Endothelial cell of umbilical vein (primary cell): ENCODE measurements at regions not wholly inside any gene's neighbourhood (a gene's known extent, or its start where the extent isn't known, plus 50 kb on each side); places are given as distances from the start of the nearest gene placed in this dataset.

ENCODE experiments used
- BruUV-seq: library from RNA; stranded (reverse); fragments of 400-500 nt; replicated peaks from 2 replicates; lab custom pipeline; 2021; lab: Mats Ljungman, UMichigan
- CTCF ChIA-PET: fragments of 300-600, 350-600 bp; sonication (Branson Sonifier 250); formaldehyde crosslinking; loops from one replicate; lab custom pipeline; 2021; ENCODE audit warnings: antibody characterized with exemption, inconsistent platforms; lab: Charles Lee
- POLR2A ChIA-PET: fragments of 300-600, 350-600 bp; sonication (Branson Sonifier 250); formaldehyde crosslinking; loops from one replicate; lab custom pipeline; 2021; ENCODE audit warnings: antibody characterized with exemption, inconsistent platforms; lab: Charles Lee
- DNase-seq: peaks from one replicate; pipeline ENCODE4 v3.0.0-alpha.2; 2011; ENCODE audit warnings: low read depth, low spot score
- FAIRE-seq: peaks from 2 replicates; lab custom pipeline; 2011; peaks lifted over from hg19 to GRCh38; lab: Jason Lieb, UNC
- H2AFZ ChIP-seq: 2 replicates; pipeline ENCODE4 v1.6.0; 2012; ENCODE audit warnings: low read depth, low read length, control low read depth, inconsistent platforms
- H3K27ac ChIP-seq: 2 replicates; pipeline ENCODE4 v1.5.1; 2011; ENCODE audit warnings: low read depth, mild to moderate bottlenecking, control low read depth, low read length, moderate library complexity; ENCODE audit not compliant: insufficient read depth
- H3K27me3 ChIP-seq, 2 experiments: 2 replicates each; pipeline versions ENCODE4 v1.6.0 to v1.6.1; 2011; ENCODE audit warnings: low read length in 2 of 2, mixed read lengths in 1 of 2; ENCODE audit not compliant: control insufficient read depth in 2 of 2, insufficient read depth in 2 of 2
- H3K36me3 ChIP-seq, 2 experiments: 2 replicates in 1 of 2; 3 replicates in 1 of 2; pipeline ENCODE4 v1.5.1; 2011; ENCODE audit warnings: low read length in 2 of 2, mild to moderate bottlenecking in 1 of 2, moderate library complexity in 1 of 2; ENCODE audit not compliant: control insufficient read depth in 2 of 2, insufficient read depth in 2 of 2; ENCODE audit errors: extremely low read depth in 1 of 2
- H3K4me1 ChIP-seq: 3 replicates; pipeline ENCODE4 v1.5.1; 2011; ENCODE audit warnings: mild to moderate bottlenecking, low read length; ENCODE audit not compliant: control insufficient read depth, insufficient read depth; ENCODE audit errors: extremely low read depth
- H3K4me2 ChIP-seq: 2 replicates; pipeline ENCODE4 v1.6.1; 2011; ENCODE audit warnings: low read length, control low read depth, mixed read lengths; ENCODE audit not compliant: insufficient read depth
- H3K4me3 ChIP-seq, 3 experiments: fragments of 200-600 bp in 1 of 3; sonication (generic), shearing (Covaris generic) in 1 of 3; replicated peaks in 1 of 3; 2 replicates each; pipeline ENCODE4 v1.5.1; 2011 to 2016; ENCODE audit warnings: control low read depth in 3 of 3, low read length in 3 of 3, mild to moderate bottlenecking in 2 of 3, inconsistent platforms in 1 of 3, low read depth in 1 of 3, moderate library complexity in 1 of 3; ENCODE audit not compliant: insufficient read depth in 1 of 3
- H3K79me2 ChIP-seq: 2 replicates; pipeline ENCODE4 v1.6.0; 2012; ENCODE audit warnings: low read length, inconsistent platforms; ENCODE audit not compliant: control insufficient read depth, insufficient read depth
- H3K9ac ChIP-seq: replicated peaks from 2 replicates; pipeline ENCODE3; 2011; ENCODE audit warnings: low read length, control low read depth; ENCODE audit not compliant: insufficient read depth; ENCODE audit errors: extremely low read depth
- H3K9me1 ChIP-seq: replicated peaks from 3 replicates; pipeline ENCODE4 v1.6.0; 2011; ENCODE audit warnings: mild to moderate bottlenecking, low read length; ENCODE audit not compliant: control insufficient read depth, insufficient read depth; ENCODE audit errors: extremely low read depth
- H3K9me3 ChIP-seq: replicated peaks from 2 replicates; pipeline ENCODE4 v1.5.1; 2012; ENCODE audit warnings: low read length, inconsistent platforms; ENCODE audit not compliant: control insufficient read depth, insufficient read depth
- H4K20me1 ChIP-seq: replicated peaks from 2 replicates; pipeline ENCODE3; 2011; ENCODE audit warnings: mild to moderate bottlenecking, low read length; ENCODE audit not compliant: control insufficient read depth, insufficient read depth; ENCODE audit errors: extremely low read depth
- EZH2 ChIP-seq: IDR thresholded peaks from 2 replicates; pipeline ENCODE4 v1.6.1; 2012; ENCODE audit warnings: borderline replicate concordance, low read depth, mild to moderate bottlenecking, moderate library complexity, low read length, inconsistent platforms; ENCODE audit not compliant: severe bottlenecking
- FOS ChIP-seq: IDR thresholded peaks from 2 replicates; pipeline ENCODE4 v1.6.1; 2011; ENCODE audit warnings: mild to moderate bottlenecking, low read length, moderate library complexity, borderline replicate concordance; ENCODE audit not compliant: insufficient read depth
- GATA2 ChIP-seq: IDR thresholded peaks from 2 replicates; pipeline ENCODE4 v1.7.0; 2011; ENCODE audit warnings: low read depth, mild to moderate bottlenecking, moderate library complexity, mixed read lengths, low read length; ENCODE audit not compliant: insufficient read length, insufficient read depth
- JUN ChIP-seq: IDR thresholded peaks from 2 replicates; pipeline ENCODE4 v1.6.1; 2011; ENCODE audit warnings: borderline replicate concordance, low read depth; ENCODE audit not compliant: insufficient read length, insufficient read depth
- MYC ChIP-seq: IDR thresholded peaks from one replicate; pipeline ENCODE4 v1.6.1; 2011; ENCODE audit warnings: mild to moderate bottlenecking, low read depth, low read length
- POLR2A ChIP-seq: IDR thresholded peaks from 2 replicates; pipeline ENCODE4 v1.6.1; 2012; ENCODE audit warnings: low read depth, mild to moderate bottlenecking, control low read depth, low read length
- POLR2AphosphoS5 ChIP-seq: IDR thresholded peaks from 2 replicates; pipeline ENCODE4 v1.6.1; 2012; ENCODE audit warnings: low read depth, mild to moderate bottlenecking, control low read depth, low read length, moderate library complexity; ENCODE audit not compliant: insufficient read depth
- dilution Hi-C: fragments of 300-500 bp; cut with MboI; formaldehyde crosslinking; loops from one replicate; pipeline ENCODE4 v1.15.0; 2019; ENCODE audit warnings: low sequenced_read_pairs; ENCODE audit not compliant: extremely low pct_ligation_motif_present
- intact Hi-C: fragments of 100-400 bp; cut with micrococcal nuclease; formaldehyde crosslinking; loops from one replicate; pipeline ENCODE4 v1.10.0; 2022
- TF ChIP-seq, protein P1 (sequence below): IDR thresholded peaks from 2 replicates; pipeline ENCODE4 v1.6.1; 2011; ENCODE audit not compliant: insufficient read depth, insufficient read length

DNA sequence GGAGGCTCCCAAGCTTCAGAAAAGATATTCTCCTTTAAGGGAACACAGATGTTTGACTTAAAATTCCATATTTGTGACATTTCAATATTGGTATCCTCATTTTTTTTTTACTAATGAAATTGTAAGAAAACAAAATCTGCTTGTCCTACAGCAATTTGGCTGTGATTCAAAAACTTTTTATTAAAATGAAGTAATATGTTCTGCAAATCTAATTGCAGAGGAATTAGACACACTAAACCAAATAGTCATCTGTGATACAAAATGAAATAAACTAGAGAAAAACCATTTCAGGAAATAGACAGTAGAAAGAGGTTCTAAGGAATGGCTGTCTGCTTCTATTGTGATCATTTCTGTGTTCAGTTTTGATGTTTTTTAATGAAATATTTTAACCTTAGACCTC is 50.1 kb upstream of the HIF1A start:
- no TSS peak for BruUV-seq
- dilution Hi-C loops (no loop called here), intact Hi-C loops (no loop called here)
- Histone ChIP-seq H4K20me1 (no peaks in the 10 kb centered on the region), H3K36me3 (no peaks in the 10 kb centered on the region), H3K79me2 (no peaks in the 10 kb centered on the region), H3K9me3 (no peaks in the 10 kb centered on the region), H3K4me1 (no peaks in the 10 kb centered on the region), H2AFZ (no peak overlapping the region), H3K4me3 (no peak overlapping the region), H3K27me3 (no peaks in the 10 kb centered on the region), H3K27ac (no peak overlapping the region), H3K9me1 (no peaks in the 10 kb centered on the region), H3K9ac (no peak overlapping the region), H3K4me2 (no peak overlapping the region)
- ChIA-PET CTCF (no interaction called here), POLR2A (no interaction called here)
- TF ChIP-seq EZH2, result no peak
- no peak for TF ChIP-seq FOS
- TF ChIP-seq JUN, result no peak
- TF ChIP-seq, protein P1, sequence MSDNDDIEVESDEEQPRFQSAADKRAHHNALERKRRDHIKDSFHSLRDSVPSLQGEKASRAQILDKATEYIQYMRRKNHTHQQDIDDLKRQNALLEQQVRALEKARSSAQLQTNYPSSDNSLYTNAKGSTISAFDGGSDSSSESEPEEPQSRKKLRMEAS, result no peak
- TF ChIP-seq GATA2, result no peak
- no peak for TF ChIP-seq MYC
- no peak for TF ChIP-seq POLR2A
- no peak for TF ChIP-seq POLR2AphosphoS5
- FAIRE-seq, result no peak
- no peak for DNase-seq
